Naive thymus-derived CD4-positive, alpha-beta T cell (primary cell): ENCODE measurements at regions not wholly inside any gene's neighbourhood (a gene's known extent, or its start where the extent isn't known, plus 50 kb on each side); places are given as distances from the start of the nearest gene placed in this dataset.

Experiments
- ATAC-seq: fragments of 150-1000 bp; cut with Tn5 transposase; 2 replicates; pipeline ENCODE4 v1.10.0; 2021; ENCODE audit warnings: mild to moderate bottlenecking, moderate library complexity
- CTCF ChIA-PET: fragments of 350-600 bp; sonication (Branson Sonifier 250); formaldehyde crosslinking; loops from one replicate; lab custom pipeline; 2021; ENCODE audit warnings: antibody characterized with exemption; lab: Charles Lee
- POLR2A ChIA-PET: fragments of 350-600 bp; sonication (Branson Sonifier 250); formaldehyde crosslinking; loops from one replicate; lab custom pipeline; 2021; ENCODE audit warnings: antibody characterized with exemption, inconsistent platforms; lab: Charles Lee
- DNase-seq, 9 donors: peaks; one replicate each; pipeline versions ENCODE4 v3.0.0 to v3.0.0-alpha.2; 2020 to 2022; ENCODE audit warnings: mixed read lengths in 1 of 9
- H3K27ac ChIP-seq: one replicate; pipeline ENCODE4 v1.7.0; 2013; ENCODE audit warnings: mild to moderate bottlenecking, low read depth, low read length, moderate library complexity
- H3K27me3 ChIP-seq, 2 donors: one replicate each; pipeline ENCODE4 v1.7.0; 2013; ENCODE audit warnings: low read length in 2 of 2, mild to moderate bottlenecking in 2 of 2, moderate library complexity in 2 of 2; ENCODE audit not compliant: control insufficient read depth in 2 of 2, insufficient read depth in 2 of 2
- H3K36me3 ChIP-seq, 3 experiments: 1 replicate in 2 of 3; 2 replicates in 1 of 3; pipeline ENCODE4 v1.7.0; 2013; ENCODE audit warnings: low read length in 3 of 3, mild to moderate bottlenecking in 3 of 3, moderate library complexity in 1 of 3; ENCODE audit not compliant: insufficient read depth in 3 of 3, control insufficient read depth in 2 of 3
- H3K4me1 ChIP-seq, 2 donors: one replicate each; pipeline ENCODE4 v1.7.0; 2013; ENCODE audit warnings: low read length in 2 of 2, mild to moderate bottlenecking in 2 of 2, moderate library complexity in 1 of 2; ENCODE audit not compliant: control insufficient read depth in 2 of 2, insufficient read depth in 2 of 2
- H3K4me3 ChIP-seq: 2 replicates; pipeline ENCODE4 v1.7.0; 2013; ENCODE audit warnings: mild to moderate bottlenecking, low read length
- H3K9me3 ChIP-seq, 3 experiments: 1 replicate in 2 of 3; 2 replicates in 1 of 3; pipeline ENCODE4 v1.7.0; 2013; ENCODE audit warnings: low read length in 3 of 3; ENCODE audit not compliant: control insufficient read depth in 2 of 3
- H3K27ac Mint-ChIP-seq, 9 donors: one replicate each; pipeline ENCODE4 v1.8.0; 2020 to 2022; ENCODE audit warnings: mixed read lengths in 9 of 9, mild to moderate bottlenecking in 8 of 9, moderate library complexity in 5 of 9, inconsistent platforms in 2 of 9
- H3K27me3 Mint-ChIP-seq, 5 donors: one replicate each; pipeline ENCODE4 v1.8.0; 2021 to 2022; ENCODE audit warnings: mixed read lengths in 5 of 5, mild to moderate bottlenecking in 1 of 5
- H3K36me3 Mint-ChIP-seq, 5 donors: one replicate each; pipeline ENCODE4 v1.8.0; 2020 to 2022; ENCODE audit warnings: mixed read lengths in 5 of 5, mild to moderate bottlenecking in 3 of 5, inconsistent platforms in 1 of 5
- H3K4me1 Mint-ChIP-seq, 7 donors: one replicate each; pipeline ENCODE4 v1.8.0; 2020 to 2022; ENCODE audit warnings: mixed read lengths in 7 of 7, mild to moderate bottlenecking in 3 of 7, inconsistent platforms in 1 of 7
- H3K4me3 Mint-ChIP-seq, 10 donors: one replicate each; pipeline ENCODE4 v1.8.0; 2020 to 2022; ENCODE audit warnings: mild to moderate bottlenecking in 10 of 10, mixed read lengths in 10 of 10, moderate library complexity in 6 of 10, inconsistent platforms in 2 of 10
- H3K9me3 Mint-ChIP-seq, 11 donors: one replicate each; pipeline ENCODE4 v1.8.0; 2020 to 2022; ENCODE audit warnings: mixed read lengths in 11 of 11, mild to moderate bottlenecking in 4 of 11, inconsistent platforms in 1 of 11, moderate library complexity in 1 of 11
- intact Hi-C, 2 donors: fragments of 100-400 bp; cut with micrococcal nuclease; formaldehyde crosslinking; loops; one replicate each; pipeline ENCODE4 v1.15.1; 2023

DNA sequence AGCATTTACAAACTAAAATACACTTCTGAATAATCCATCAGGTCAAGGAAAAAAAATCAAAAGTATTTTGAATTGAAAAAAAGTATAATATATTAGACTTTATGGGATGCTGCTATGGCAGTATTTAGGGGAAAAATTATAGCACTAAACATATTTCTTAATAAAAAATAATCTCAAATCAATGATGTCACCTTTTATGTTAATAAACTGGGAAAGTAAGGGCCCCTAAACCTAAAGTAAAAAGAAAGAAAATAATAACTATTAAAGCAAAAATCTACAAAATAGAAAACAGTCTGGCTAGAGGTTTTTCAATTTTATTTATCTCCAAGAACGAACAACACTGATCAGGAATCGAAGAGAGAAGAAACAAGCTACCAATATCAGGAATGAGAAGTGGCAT lies 160.8 kb upstream of the PLXNA2 start:
- H3K27ac Mint-ChIP-seq: no peak overlapping the region
- no peak for ATAC-seq
- Histone ChIP-seq H3K9me3 (no peaks in the 10 kb centered on the region), H3K36me3 (no peaks in the 10 kb centered on the region), H3K4me1 (no peaks in the 10 kb centered on the region), H3K27me3 (no peaks in the 10 kb centered on the region), H3K27ac (no peak overlapping the region), H3K4me3 (no peak overlapping the region)
- H3K9me3 Mint-ChIP-seq: peaks cover 0 to 2% (median 0%) of the 10 kb centered on the region in 11 donors
- CTCF ChIA-PET: no interaction called here
- DNase-seq: no peak
- H3K27me3 Mint-ChIP-seq: peaks cover 5 to 25% (median 15%) of the 10 kb centered on the region in 5 donors
- POLR2A ChIA-PET: no interaction called here
- intact Hi-C loops: no loop called here
- no peaks in the 10 kb centered on the region for H3K36me3 Mint-ChIP-seq
- no peaks in the 10 kb centered on the region for H3K4me1 Mint-ChIP-seq
- no peak overlapping the region for H3K4me3 Mint-ChIP-seq

DNA sequence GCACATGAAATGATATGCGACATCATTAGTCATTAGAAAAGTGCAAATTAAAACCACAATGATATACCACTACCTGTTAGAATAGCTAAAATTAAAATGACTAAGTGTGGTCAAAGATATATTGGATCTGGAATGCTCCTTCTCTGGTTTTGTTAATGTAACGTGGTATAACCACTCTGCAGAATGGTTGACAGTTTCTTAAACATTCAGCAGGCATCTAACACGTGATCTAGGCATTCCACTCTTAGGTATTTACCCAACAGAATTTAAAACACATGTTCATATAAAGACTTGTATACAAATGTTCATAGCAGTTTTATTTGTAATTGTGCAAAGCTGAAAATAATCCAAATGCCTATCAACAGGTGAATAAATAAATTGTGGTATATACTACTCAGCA lies 165.0 kb upstream of the PLXNA2 start:
- Mint-ChIP-seq H3K27me3 (peaks cover 0 to 5% (median 2%) of the 10 kb centered on the region in 5 donors), H3K4me1 (no peaks in the 10 kb centered on the region), H3K4me3 (no peak overlapping the region), H3K36me3 (no peaks in the 10 kb centered on the region), H3K9me3 (no peaks in the 10 kb centered on the region), H3K27ac (no peak overlapping the region)
- DNase-seq (no peak), ATAC-seq (no peak)
- no peaks in the 10 kb centered on the region for H3K27me3 ChIP-seq
- CTCF ChIA-PET: no interaction called here
- no peak overlapping the region for H3K4me3 ChIP-seq
- H3K27ac ChIP-seq: no peak overlapping the region
- no peaks in the 10 kb centered on the region for H3K36me3 ChIP-seq
- intact Hi-C loops: no loop called here
- no peaks in the 10 kb centered on the region for H3K4me1 ChIP-seq
- H3K9me3 ChIP-seq: no peaks in the 10 kb centered on the region
- POLR2A ChIA-PET: no interaction called here

DNA sequence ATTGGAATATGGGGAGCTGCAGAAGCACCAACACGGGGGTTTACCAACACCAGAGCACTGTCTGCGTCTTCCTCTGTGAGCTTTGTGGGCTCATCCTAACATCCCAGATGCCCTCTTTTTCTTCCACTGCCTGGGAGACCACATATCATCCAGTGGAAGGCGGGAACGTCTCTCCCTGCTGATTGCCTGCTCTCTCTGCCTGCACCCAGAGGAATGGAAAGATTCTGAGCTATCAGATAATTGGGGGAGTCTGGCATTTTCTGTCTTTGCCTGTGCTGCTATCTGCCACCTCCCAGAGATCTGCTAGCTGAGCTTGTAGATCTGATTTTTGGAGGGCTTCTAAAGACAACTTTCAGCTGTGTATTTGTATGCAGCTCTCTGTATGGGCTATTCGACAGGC lies 166.2 kb upstream of the PLXNA2 start:
- H3K36me3 ChIP-seq: no peaks in the 10 kb centered on the region
- ChIA-PET CTCF (no interaction called here), POLR2A (no interaction called here)
- ATAC-seq: no peak
- DNase-seq: no peak
- Mint-ChIP-seq H3K27ac (no peak overlapping the region), H3K36me3 (no peaks in the 10 kb centered on the region), H3K27me3 (peaks cover 0 to 5% (median 0%) of the 10 kb centered on the region in 5 donors), H3K9me3 (no peaks in the 10 kb centered on the region), H3K4me1 (no peaks in the 10 kb centered on the region), H3K4me3 (no peak overlapping the region)
- H3K4me1 ChIP-seq: no peaks in the 10 kb centered on the region
- H3K27ac ChIP-seq: no peak overlapping the region
- no peaks in the 10 kb centered on the region for H3K27me3 ChIP-seq
- no peaks in the 10 kb centered on the region for H3K9me3 ChIP-seq
- no peak overlapping the region for H3K4me3 ChIP-seq
- intact Hi-C loops: no loop called here

DNA sequence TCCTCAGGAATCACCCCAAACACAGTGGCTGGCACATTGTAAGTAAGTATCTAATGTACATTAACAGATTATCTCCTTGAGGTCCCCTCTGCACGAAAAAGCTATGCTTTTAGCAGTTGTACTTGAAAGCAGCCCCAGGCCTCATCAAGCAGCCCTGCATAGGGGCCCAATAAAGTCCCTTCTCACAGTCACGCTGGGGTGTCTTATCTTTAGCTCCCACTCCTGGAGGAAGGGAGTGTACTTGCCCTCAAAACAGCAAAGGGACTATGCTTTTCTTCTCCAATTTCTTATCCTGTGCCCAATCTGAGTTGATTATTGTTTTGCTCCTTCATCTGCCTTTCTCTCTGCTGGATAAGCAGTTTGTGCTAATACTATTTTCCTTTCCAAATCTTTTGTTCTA lies 168.8 kb upstream of the PLXNA2 start:
- Histone ChIP-seq H3K36me3 (no peaks in the 10 kb centered on the region), H3K4me1 (no peaks in the 10 kb centered on the region), H3K4me3 (no peak overlapping the region), H3K9me3 (no peaks in the 10 kb centered on the region), H3K27ac (no peak overlapping the region), H3K27me3 (no peaks in the 10 kb centered on the region)
- H3K9me3 Mint-ChIP-seq: no peaks in the 10 kb centered on the region
- intact Hi-C loops: no loop called here
- no peak overlapping the region for H3K27ac Mint-ChIP-seq
- ATAC-seq: no peak
- no peak overlapping the region for H3K4me3 Mint-ChIP-seq
- ChIA-PET CTCF (no interaction called here), POLR2A (no interaction called here)
- DNase-seq: no peak
- H3K4me1 Mint-ChIP-seq: no peaks in the 10 kb centered on the region
- peaks cover 4 to 16% (median 7%) of the 10 kb centered on the region in 5 donors for H3K27me3 Mint-ChIP-seq
- H3K36me3 Mint-ChIP-seq: no peaks in the 10 kb centered on the region

DNA sequence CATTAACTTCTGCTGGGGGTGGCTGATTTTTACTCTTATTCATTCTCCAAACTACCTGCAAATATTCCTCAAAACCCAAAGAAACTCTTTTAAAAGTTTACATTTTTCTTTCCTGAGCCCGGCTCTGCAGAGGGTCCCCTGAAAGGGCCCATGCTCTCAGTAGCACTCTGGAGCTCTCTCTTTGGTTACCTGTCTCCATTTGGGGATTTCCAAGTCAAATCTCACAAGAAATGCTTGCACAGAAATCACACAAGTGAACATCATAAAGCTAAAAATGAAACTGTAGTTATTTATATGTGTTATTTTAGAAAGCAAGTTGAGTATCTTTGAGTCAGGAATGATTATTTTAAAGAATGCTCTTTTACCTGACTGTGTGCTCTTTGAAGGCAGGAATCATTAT lies 174.5 kb upstream of the PLXNA2 start:
- no peak overlapping the region for H3K27ac ChIP-seq
- H3K9me3 ChIP-seq: no peaks in the 10 kb centered on the region
- POLR2A ChIA-PET: no interaction called here
- Mint-ChIP-seq H3K4me3 (no peak overlapping the region), H3K27me3 (peaks cover 4 to 16% (median 7%) of the 10 kb centered on the region in 5 donors), H3K36me3 (no peaks in the 10 kb centered on the region), H3K9me3 (no peaks in the 10 kb centered on the region), H3K4me1 (no peaks in the 10 kb centered on the region), H3K27ac (no peak overlapping the region)
- no peaks in the 10 kb centered on the region for H3K36me3 ChIP-seq
- H3K27me3 ChIP-seq: no peaks in the 10 kb centered on the region
- no peak for DNase-seq
- CTCF ChIA-PET: no interaction called here
- no peak for ATAC-seq
- H3K4me1 ChIP-seq: no peaks in the 10 kb centered on the region
- intact Hi-C loops: no loop called here
- H3K4me3 ChIP-seq: no peak overlapping the region

DNA sequence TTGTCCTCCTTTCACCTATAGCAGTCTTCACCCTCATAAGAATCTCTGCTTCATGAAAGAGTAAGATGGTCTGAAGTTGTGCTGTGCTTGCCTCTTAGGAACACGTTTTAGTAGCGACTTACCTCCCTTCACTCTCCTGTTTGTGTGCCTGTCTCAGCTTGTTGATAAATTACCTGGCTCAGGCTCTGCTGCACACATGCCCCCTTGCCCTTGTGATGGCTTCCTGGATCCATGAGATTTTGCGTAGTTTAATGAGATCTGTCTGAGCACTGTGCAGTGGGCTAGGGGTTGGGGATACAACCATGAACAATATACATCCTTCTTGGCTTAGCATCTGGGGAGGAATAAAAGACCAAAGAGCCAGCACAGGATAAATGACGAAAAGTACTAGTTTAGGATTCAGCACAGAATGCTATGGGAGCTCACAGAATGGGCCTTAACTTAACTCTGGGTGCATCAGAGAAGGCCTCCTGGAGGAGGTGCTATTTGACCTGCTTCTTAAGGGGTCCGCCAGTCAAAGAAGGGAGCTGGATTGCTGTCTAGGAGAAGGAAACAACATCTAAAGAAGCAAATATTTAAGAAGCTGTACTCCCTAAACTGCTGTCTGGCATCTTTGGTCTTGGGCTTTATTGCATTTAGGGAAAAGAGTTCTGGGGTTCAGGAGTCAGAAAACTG lies 175.7 kb upstream of the PLXNA2 start:
- no peak overlapping the region for H3K27ac Mint-ChIP-seq
- no peaks in the 10 kb centered on the region for H3K36me3 Mint-ChIP-seq
- Histone ChIP-seq H3K4me3 (no peak overlapping the region), H3K27ac (no peak overlapping the region), H3K27me3 (no peaks in the 10 kb centered on the region), H3K36me3 (no peaks in the 10 kb centered on the region), H3K4me1 (no peaks in the 10 kb centered on the region), H3K9me3 (no peaks in the 10 kb centered on the region)
- no peaks in the 10 kb centered on the region for H3K4me1 Mint-ChIP-seq
- POLR2A ChIA-PET: no interaction called here
- intact Hi-C loops: no loop called here
- DNase-seq (no peak), ATAC-seq (no peak)
- H3K27me3 Mint-ChIP-seq: peaks cover 5 to 16% (median 7%) of the 10 kb centered on the region in 5 donors
- CTCF ChIA-PET: no interaction called here
- H3K9me3 Mint-ChIP-seq: no peaks in the 10 kb centered on the region
- H3K4me3 Mint-ChIP-seq: no peak overlapping the region

DNA sequence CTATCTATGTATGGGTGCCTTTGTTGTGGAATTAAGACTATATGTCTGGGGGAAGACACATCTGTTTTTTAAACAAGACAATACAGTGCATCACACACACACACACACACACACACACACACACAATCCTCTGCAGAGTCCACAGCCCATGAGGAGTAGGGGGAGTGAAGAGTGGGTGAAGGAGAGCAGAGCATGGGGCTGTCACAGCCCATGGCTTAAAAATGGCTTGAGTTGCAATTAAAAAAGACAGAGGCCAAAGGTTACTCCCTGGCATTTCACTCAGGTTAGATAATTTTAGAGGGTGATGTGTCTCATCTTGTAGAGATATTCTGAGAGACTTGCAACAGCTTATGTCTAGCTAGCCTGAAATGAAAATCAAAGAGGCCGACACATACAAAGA lies 176.5 kb upstream of the PLXNA2 start:
- Histone ChIP-seq H3K9me3 (no peaks in the 10 kb centered on the region), H3K27ac (no peak overlapping the region), H3K36me3 (no peaks in the 10 kb centered on the region), H3K27me3 (no peaks in the 10 kb centered on the region), H3K4me1 (no peaks in the 10 kb centered on the region), H3K4me3 (no peak overlapping the region)
- Mint-ChIP-seq H3K36me3 (no peaks in the 10 kb centered on the region), H3K27me3 (peaks cover 5 to 16% (median 9%) of the 10 kb centered on the region in 5 donors), H3K4me1 (no peaks in the 10 kb centered on the region), H3K4me3 (no peak overlapping the region), H3K9me3 (no peaks in the 10 kb centered on the region), H3K27ac (no peak overlapping the region)
- CTCF ChIA-PET: no interaction called here
- DNase-seq (no peak), ATAC-seq (no peak)
- POLR2A ChIA-PET: no interaction called here
- intact Hi-C loops: no loop called here
